Kidney epithelial cell (primary cell): ENCODE measurements at regions not wholly inside any gene's neighbourhood (a gene's known extent, or its start where the extent isn't known, plus 50 kb on each side); places are given as distances from the start of the nearest gene placed in this dataset.

Experiments used
- DNase-seq: peaks from one replicate; pipeline ENCODE4 v3.0.0-alpha.2; 2010; ENCODE audit warnings: low read depth
- H3K27me3 ChIP-seq: 2 replicates; pipeline ENCODE4 v1.6.0; 2011; ENCODE audit warnings: low read length; ENCODE audit not compliant: control insufficient read depth, insufficient read depth
- H3K36me3 ChIP-seq: 2 replicates; pipeline ENCODE4 v1.5.1; 2011; ENCODE audit warnings: low read length; ENCODE audit not compliant: control insufficient read depth, insufficient read depth
- H3K4me3 ChIP-seq: 2 replicates; pipeline ENCODE4 v1.5.1; 2011; ENCODE audit warnings: low read depth, mild to moderate bottlenecking, control low read depth, low read length
- TF ChIP-seq, protein P1 (sequence below): IDR thresholded peaks from 2 replicates; pipeline ENCODE4 v1.5.1; 2011; ENCODE audit warnings: mild to moderate bottlenecking, moderate library complexity, low read length, control low read depth, inconsistent platforms; ENCODE audit not compliant: insufficient read depth, poor library complexity, severe bottlenecking

DNA sequence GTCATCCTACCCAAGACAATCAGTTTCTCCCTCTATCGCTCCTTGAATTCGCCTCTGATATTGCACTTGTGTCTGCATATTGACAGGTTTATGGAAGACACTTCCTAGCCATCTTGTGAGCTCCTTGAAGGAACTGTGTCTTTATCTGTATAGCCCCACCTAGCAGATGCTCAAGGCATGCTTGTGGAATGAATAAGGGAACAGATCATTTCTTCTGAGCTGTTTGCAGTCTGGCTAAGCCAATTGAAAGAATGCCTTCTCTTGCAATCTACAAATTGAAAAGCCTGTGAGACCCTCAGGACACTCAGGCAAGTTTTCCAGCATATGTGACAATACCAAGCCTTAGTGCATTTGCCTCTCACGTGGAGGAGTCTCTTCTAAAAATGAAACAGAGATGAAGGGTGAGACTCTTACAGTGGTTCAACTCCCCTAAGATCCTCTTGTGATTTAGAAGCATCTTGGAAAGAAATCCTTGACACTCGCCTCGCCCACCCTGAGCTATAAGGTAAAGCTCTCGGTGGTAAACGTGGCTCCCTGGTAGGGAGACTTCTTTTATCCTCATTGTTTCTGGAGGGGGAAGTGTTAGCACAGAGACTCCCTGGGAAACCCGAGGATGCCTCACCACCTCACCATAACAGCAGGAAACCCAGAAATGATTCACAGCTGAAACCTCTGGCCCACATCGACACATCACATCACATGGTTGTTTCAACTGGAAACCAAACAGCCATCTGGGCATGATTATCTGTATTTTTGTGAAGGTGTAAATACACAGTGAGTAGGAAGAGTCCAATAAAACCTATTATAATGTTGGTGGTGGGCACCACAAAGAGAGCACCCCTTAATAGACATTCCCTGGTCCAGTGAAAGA lies 112.3 kb upstream of the BCL2L14 start:
- Histone ChIP-seq H3K4me3 (no peak overlapping the region), H3K27me3 (no peaks in the 10 kb centered on the region), H3K36me3 (no peaks in the 10 kb centered on the region)
- TF ChIP-seq, protein P1, sequence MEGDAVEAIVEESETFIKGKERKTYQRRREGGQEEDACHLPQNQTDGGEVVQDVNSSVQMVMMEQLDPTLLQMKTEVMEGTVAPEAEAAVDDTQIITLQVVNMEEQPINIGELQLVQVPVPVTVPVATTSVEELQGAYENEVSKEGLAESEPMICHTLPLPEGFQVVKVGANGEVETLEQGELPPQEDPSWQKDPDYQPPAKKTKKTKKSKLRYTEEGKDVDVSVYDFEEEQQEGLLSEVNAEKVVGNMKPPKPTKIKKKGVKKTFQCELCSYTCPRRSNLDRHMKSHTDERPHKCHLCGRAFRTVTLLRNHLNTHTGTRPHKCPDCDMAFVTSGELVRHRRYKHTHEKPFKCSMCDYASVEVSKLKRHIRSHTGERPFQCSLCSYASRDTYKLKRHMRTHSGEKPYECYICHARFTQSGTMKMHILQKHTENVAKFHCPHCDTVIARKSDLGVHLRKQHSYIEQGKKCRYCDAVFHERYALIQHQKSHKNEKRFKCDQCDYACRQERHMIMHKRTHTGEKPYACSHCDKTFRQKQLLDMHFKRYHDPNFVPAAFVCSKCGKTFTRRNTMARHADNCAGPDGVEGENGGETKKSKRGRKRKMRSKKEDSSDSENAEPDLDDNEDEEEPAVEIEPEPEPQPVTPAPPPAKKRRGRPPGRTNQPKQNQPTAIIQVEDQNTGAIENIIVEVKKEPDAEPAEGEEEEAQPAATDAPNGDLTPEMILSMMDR = no peak
- peak; percentile 88 for DNase-seq

DNA sequence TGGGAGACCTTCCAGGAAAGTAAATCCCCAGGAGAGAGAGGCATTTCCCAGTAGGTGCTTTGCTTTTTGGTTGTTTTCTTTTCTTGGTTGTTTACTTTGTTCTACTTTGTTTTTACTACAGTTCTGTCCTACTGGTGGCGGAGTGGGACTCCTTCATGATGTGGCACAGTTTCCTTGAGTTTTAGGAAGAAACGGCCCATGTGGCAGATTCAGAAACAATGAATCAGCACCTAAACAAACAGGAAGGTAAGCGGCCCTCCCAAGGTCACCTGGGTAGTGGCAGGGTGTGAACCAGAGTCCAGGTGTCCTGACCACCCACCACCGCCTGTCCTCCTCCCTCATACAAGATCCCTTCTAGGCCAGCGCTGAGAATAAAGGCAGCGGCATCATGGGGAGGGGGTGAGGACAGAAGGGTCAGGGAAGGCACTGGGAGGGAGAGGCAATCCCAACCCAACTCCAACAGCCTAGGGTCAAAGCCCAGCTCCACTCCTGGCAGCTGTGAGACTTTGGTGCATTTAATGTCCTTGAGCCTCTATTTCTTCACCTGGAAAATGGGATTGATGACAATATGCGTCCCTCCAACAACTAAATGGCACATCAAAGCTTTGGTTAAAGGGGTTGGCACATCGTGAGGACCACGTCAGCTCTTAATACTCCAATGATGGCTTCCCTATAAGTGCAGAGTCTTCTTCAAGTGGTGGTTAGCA lies 111.5 kb upstream of the BCL2L14 start:
- no peak overlapping the region for H3K4me3 ChIP-seq
- no peaks in the 10 kb centered on the region for H3K27me3 ChIP-seq
- TF ChIP-seq, protein P1 = no peak
- no peaks in the 10 kb centered on the region for H3K36me3 ChIP-seq
- DNase-seq = peak; percentile 34

DNA sequence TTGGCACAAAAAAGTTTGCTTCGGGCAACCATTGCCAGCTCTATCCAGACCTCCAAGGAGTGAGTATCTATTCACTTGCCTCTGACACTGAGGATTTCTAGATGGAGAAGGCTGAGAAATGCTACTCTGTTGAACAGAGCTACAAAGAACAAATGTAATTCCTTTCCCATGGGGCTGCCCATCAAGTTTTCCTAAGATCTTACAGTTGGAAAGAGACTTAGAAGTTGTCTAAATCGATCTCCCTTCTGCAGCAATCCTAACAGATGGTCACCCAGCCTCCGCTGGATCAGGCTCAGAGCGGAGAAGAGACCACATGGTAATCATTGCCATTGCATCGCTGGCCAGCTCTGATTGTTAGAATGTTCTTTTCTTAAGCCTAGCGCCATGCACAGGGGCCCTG lies 110.1 kb upstream of the BCL2L14 start:
- no peaks in the 10 kb centered on the region for H3K27me3 ChIP-seq
- DNase-seq = no peak
- TF ChIP-seq, protein P1 = no peak
- H3K4me3 ChIP-seq = no peak overlapping the region
- H3K36me3 ChIP-seq = no peaks in the 10 kb centered on the region

DNA sequence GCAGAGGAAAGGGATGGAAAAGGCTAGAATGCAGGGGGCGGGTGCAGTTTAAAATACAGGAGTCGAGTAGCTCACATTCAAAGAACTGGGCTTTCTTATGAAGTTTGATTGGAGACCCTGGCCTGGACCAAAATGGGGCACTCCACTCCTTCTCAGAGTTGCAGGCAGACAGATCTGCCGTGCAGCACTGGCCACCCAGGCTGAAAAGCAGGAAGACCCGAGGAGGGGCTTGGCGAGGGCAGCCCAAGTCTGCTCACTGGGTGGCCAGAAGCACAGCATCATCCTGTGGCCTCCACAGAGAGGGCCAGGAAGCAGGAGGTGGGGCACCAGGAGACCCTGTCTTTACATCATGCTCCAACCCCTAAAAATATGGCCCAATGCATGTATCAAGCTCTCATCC lies 109.1 kb upstream of the BCL2L14 start:
- TF ChIP-seq, protein P1 = no peak
- no peak for DNase-seq
- no peak overlapping the region for H3K4me3 ChIP-seq
- H3K27me3 ChIP-seq = no peaks in the 10 kb centered on the region
- no peaks in the 10 kb centered on the region for H3K36me3 ChIP-seq

DNA sequence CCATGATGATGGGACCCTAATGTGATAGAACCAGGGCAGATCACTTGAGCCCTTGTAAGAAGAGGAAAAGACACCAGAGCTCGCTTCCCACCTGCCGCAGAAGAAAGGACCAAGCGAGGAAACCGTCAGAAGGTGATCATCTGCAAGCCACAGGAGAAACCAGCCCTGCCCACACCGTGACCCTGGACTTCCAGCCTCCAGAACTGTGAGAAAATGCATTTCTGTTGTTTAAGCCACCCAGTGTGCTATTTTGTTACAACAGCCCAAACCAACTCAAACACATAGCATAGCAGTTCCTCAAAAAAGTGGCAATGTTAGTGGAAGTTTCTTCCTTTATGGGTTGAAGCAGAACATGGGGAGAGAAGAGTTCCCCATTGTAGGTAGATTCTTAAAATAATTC lies 107.9 kb upstream of the BCL2L14 start:
- DNase-seq = no peak
- H3K27me3 ChIP-seq = no peaks in the 10 kb centered on the region
- TF ChIP-seq, protein P1 = no peak
- H3K4me3 ChIP-seq = no peak overlapping the region
- no peaks in the 10 kb centered on the region for H3K36me3 ChIP-seq
